H1 (cell line): ENCODE measurements at regions not wholly inside any gene's neighbourhood (a gene's known extent, or its start where the extent isn't known, plus 50 kb on each side); places are given as distances from the start of the nearest gene placed in this dataset.

Experiments
- CBX5 ChIP-seq: fragments of 300-800, 300-1000 bp; sonication (generic); IDR thresholded peaks from 2 replicates; pipeline ENCODE4 v1.7.1; 2016; ENCODE audit warnings: antibody characterized with exemption, low read length, low read depth
- JUN ChIP-seq: IDR thresholded peaks from 2 replicates; pipeline ENCODE4 v1.6.1; 2011; ENCODE audit warnings: low read depth, mild to moderate bottlenecking, improper control_type of control experiment, low read length
- SIN3A ChIP-seq, 2 experiments: IDR thresholded peaks in 1 of 2; conservative IDR thresholded peaks in 1 of 2; 2 replicates each; pipeline ENCODE4 v1.6.1; 2011 to 2012; ENCODE audit warnings: low read length in 2 of 2, improper control_type of control experiment in 1 of 2, low read depth in 1 of 2, mild to moderate bottlenecking in 1 of 2
- SIRT6 ChIP-seq: IDR thresholded peaks from one replicate; pipeline ENCODE4 v1.7.1; 2012; ENCODE audit warnings: low read length, inconsistent platforms
- SP4 ChIP-seq: IDR thresholded peaks from 2 replicates; pipeline ENCODE4 v1.6.1; 2012; ENCODE audit warnings: low read length, inconsistent platforms
- YY1 ChIP-seq: IDR thresholded peaks from 2 replicates; pipeline ENCODE4 v1.6.1; 2011; ENCODE audit warnings: low read depth, mild to moderate bottlenecking, low read length

- no peak for TF ChIP-seq SP4
- no peak for TF ChIP-seq CBX5
- no peak for TF ChIP-seq JUN
- TF ChIP-seq YY1, result no peak
- no peak for TF ChIP-seq SIRT6
- no peak for TF ChIP-seq SIN3A (conservative IDR thresholded peaks at IDR 0.05 in 1 of 2, IDR thresholded peaks at IDR 0.05 in 1 of 2; ENCODE audit: low read depth in 1 of 2, low read length in 2 of 2)
- TF ChIP-seq, all 59 proteins: peak for 0
These were observed 183.4 kb downstream of the SPRY1 start (continued) for GRCh38 chr4:123579961-123580360.
